GM19240 (cell line): ENCODE measurements at regions not wholly inside any gene's neighbourhood (a gene's known extent, or its start where the extent isn't known, plus 50 kb on each side); places are given as distances from the start of the nearest gene placed in this dataset.

Source experiments
- DNase-seq: peaks from one replicate; pipeline ENCODE4 v3.0.0; 2011; ENCODE audit warnings: low spot score; ENCODE audit not compliant: insufficient read length

- DNase-seq, result no peak
These were observed 241.1 kb downstream of the NPHP4 start for GRCh38 chr1:5751163-5751540.

- DNase-seq, result no peak
These were observed 241.8 kb downstream of the NPHP4 start for GRCh38 chr1:5750186-5751162.

GRCh38 chr1:5748286-5749225 is 243.7 kb downstream of the NPHP4 start:
- no peak for DNase-seq

- DNase-seq, result no peak
These were observed 244.6 kb downstream of the NPHP4 start for GRCh38 chr1:5747426-5748285.

GRCh38 chr1:5746611-5747425 is 245.4 kb downstream of the NPHP4 start:
- no peak for DNase-seq

GRCh38 chr1:5745800-5746610 is 246.2 kb downstream of the NPHP4 start:
- peak; percentile 81 for DNase-seq

GRCh38 chr1:5744911-5745799 is 247.1 kb downstream of the NPHP4 start:
- no peak for DNase-seq

- no peak for DNase-seq
These were observed 247.9 kb downstream of the NPHP4 start for GRCh38 chr1:5744341-5744740.

- no peak for DNase-seq
These were observed 248.7 kb downstream of the NPHP4 start for GRCh38 chr1:5743435-5744095.

- no peak for DNase-seq
These were observed 249.4 kb downstream of the NPHP4 start for GRCh38 chr1:5742801-5743200.

GRCh38 chr1:5742032-5742431 is 250.2 kb downstream of the NPHP4 start:
- DNase-seq, result no peak

- no peak for DNase-seq
These were observed 251.1 kb downstream of the NPHP4 start for GRCh38 chr1:5740865-5741860.

- no peak for DNase-seq
These were observed 251.8 kb downstream of the NPHP4 start for GRCh38 chr1:5740450-5740849.

- no peak for DNase-seq
These were observed 252.6 kb downstream of the NPHP4 start for GRCh38 chr1:5739561-5740078.

- DNase-seq, result no peak
These were observed 253.2 kb downstream of the NPHP4 start for GRCh38 chr1:5738911-5739462.

GRCh38 chr1:5737081-5737480 is 255.1 kb downstream of the NPHP4 start:
- DNase-seq, result no peak
